ENCODE measurements at regions not wholly inside any gene's neighbourhood (a gene's known extent, or its start where the extent isn't known, plus 50 kb on each side); places are given as distances from the start of the nearest gene placed in this dataset.

DNA sequence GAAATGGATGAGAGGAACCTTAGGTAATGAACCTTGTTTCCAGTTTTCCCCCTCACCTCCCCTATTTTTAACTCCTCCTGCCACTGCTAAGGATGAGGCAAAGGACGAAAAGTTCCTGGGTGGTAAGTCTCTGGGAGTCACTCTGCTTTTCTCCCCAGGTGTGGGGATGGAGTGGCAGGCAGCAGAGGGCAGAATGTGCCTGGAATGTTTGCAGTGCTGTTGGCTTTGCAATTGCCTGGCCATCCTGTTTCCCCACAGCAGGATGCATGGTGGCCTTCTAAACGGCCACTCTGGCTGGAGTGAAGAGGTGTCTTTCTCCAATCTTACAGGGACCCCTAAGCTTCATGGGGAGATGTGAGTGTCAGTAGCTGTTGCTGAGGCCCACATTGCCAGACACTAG, 432.5 kb upstream of the ZFHX3 start:
- no peak for TF ChIP-seq CTCF (IDR thresholded peaks at IDR 0.05)
- no peak for TF ChIP-seq POLR2A (IDR thresholded peaks at IDR 0.05)
- no peak for TF ChIP-seq EP300 (IDR thresholded peaks at IDR 0.05)

Measured in suprapubic skin (tissue), 3 donors.